ENCODE measurements at regions not wholly inside any gene's neighbourhood (a gene's known extent, or its start where the extent isn't known, plus 50 kb on each side); places are given as distances from the start of the nearest gene placed in this dataset.
"Not testable (repeated sequence)": the region's sequence is repeated elsewhere in the genome, so short reads cannot be mapped to it uniquely, and the experiment has no call there.

DNA sequence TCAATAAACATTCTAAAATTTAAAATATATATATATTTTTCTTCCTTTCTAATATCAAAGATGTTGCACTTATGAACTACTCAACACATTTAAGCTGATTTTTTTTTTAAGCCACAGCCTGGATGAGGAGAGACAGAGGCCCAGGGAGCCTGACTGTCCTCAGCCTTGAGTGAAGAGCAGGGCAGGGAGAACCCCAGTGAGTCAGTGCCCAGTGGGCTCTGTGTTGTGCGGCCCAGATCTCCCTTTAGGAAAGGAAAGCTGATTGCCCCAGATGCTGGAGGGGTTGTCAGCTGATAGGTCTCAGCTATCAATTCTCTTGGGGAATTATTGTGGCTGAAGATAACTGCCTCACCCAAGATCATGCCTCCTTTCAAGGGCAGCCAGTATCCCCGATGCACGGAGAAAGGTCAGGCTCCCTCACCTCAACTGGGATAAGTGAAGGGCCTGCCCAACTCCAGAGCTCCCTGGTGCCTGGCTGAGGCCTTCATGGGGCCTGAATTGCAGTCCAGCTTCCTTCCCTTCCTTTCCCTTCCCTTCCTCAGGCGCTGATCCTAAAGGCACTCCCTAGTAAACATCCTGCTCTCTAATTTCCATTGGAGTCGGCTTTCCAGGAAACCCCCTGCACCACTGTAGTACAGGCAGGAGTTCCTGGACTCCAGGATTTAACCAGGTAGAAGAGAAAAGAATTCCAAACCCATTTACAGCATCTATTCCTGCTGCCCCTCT is 106.9 kb upstream of the ATL2 start:
- DNase-seq: no peak

DNA sequence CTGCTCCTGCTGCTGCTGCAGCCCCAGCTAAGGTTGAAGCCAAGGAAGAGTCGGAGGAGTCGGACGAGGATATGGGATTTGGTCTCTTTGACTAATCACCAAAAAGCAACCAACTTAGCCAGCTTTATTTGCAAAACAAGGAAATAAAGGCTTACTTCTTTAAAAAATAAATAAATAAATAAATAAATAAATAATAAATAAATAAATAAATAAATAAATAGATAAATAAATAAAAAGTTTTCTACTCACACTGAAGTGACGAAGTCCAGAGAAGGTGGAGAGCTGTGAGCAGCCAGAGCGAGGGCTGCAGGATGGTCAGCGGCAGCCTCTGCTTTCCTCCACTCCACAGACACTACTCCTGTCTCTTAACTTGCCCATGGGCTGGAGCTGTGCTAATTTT is 105.6 kb upstream of the ATL2 start:
- DNase-seq: not testable (repeated sequence)

DNA sequence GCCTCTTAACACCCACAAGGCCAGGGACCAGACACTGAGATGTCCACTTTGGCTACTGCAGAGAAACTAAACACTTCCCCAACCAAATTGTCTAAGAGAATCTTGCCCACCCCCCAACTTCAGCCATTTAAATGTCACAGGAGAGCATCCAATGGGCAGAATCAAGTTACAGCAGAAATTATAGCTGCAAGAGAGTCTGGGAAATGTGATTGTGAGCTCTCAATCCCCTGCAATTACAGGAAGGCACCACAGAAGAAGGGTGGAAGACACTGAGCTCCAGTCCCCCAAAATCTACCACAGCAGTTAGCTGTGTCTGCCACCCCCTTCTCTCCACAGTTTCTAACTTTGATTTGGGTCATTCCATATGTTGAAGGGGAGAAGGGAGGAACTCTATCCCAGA is 103.5 kb upstream of the ATL2 start:
- DNase-seq: no peak

DNA sequence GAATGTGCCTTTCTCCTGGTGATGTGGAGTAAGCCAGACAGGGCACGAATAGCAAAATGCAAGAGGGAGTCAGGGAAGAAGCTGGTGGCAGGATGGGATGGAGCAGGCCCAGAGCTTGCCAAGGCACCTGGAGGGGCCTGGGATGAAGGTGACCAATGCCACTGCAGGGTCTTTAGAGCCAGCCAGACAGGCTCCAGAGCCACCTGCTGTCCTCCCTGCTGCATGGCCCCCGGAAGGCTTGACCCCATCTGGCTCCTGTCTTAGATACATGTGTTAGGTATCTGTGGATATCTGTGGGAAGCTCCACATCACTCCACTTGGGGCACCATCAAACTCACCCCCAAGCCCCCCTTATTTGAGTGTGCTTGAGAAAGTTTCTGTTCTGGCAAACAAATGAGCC is 99.9 kb upstream of the ATL2 start:
- DNase-seq: no peak

DNA sequence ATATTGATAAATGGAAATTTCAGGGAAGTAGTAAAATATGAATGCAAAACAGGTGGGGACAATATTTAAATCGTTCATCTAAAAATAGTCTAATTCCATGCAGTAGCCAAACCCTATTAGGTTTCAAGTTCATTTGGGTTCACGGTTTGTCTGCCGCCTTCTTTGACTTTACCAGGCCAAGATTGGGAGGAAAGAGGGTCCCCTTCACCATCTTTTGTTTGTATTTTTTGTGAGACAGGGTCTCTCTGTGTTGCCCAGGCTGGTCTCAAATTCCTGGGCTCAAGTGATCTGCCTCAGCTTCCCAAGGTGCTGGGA is 98.5 kb upstream of the ATL2 start:
- no peak for DNase-seq

DNA sequence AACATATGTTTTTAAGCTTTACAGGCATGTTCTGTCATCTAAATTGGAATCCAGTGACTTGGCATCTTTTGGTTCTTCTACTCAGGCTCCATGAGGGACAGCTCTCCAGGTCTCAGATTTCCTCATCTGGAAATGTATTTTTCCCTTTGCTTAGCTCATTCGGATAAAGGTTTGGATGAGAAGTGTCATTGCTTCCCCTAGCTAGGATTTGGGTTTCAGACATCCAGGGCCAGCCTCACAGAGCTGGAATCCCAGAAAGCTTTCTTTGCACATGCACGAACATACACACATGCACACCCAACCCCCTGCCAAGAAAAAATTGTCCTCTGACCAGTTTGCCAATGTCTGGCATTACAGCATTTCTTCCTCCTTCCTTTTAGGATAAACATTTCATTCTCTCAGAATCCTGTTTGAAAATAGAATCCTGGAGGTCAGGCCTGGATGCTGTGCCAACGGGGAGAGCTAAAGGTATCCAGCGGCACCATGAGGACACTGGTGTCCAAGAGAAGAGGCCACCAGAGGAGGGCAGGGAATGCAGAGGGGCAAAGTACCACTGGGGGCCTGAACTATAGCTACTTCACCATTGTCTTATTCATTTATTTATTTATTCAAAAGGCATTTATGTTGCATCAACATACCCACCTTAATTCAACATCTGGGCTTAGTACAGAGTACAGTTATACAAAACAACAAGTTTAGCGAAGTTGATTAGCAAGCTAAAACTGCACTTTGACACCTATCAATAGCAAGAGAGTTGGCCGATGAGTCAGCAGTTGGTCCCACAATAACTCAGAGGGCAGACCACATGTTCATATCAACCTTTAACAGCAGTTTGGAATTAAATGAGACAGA is 97.9 kb upstream of the ATL2 start:
- no peak for DNase-seq

DNA sequence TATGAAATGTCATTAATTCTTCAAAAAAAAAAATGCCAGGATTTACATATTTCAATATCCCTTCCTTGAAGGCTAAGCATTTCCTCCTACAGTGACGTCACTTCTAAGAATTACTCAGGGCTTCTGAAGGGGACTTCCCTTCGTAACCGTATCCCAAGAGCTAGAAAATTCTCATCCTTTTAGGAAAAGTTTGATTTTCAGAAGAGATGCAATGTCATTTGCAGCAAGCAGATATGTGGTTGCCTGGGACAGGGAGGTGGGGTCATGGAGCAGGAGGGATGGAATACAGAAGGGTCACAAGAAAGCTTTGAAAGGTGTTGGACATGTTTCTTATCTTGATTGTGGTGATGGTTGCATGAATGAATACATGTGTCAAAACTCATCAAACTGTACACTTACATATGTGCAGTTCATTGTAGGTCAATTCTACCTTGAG is 97.0 kb upstream of the ATL2 start:
- no peak for DNase-seq

DNA sequence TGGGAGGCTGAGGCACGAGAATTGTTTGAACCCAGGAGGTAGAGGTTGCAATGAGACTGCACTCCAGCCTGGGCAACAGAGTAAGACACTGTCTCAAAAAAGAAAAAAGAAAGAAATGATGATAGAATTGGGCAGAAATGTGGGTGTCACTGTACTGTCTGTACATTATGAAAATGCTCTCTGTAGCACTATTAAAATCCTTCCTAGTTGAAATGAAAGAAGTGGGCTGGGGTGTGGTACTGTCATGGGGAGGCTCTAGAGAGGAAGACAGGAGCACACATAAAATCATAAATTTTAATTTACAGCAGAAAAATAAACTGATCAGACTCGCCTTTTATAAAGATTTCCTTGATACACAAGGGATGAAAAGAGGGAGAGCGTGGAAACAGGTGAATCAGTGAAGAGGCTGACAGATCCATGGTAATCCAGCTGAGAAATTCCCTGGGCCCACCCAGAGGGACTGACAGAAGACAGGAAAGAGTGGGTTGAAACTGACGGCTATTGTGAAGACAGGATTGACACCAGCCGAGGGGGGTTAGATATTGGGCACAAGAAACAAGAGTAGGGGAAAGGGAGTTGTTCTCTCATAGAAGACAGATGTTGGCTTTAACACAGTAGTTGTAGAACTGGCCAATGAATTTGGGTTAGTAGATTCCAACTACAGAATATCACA is 96.4 kb upstream of the ATL2 start:
- no peak for DNase-seq

DNA sequence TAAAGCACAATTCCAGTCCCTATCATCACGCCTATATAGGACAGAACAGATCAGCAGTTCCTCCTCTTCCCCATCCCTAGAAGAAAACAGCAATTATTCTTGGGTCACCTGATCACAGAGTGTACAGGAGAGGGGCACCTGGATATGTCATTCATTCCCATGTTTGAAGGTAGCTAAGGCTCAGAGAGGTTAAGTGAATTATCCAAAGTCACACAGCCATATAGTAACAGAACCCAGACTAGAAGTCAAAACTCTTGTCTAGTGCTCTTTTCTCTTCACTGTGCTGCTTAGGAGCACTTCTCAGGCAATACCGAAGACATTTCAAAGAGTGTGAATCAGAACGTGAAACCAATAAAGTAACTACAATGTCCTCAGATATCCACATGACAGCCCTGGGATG is 93.0 kb upstream of the ATL2 start:
- no peak for DNase-seq

DNA sequence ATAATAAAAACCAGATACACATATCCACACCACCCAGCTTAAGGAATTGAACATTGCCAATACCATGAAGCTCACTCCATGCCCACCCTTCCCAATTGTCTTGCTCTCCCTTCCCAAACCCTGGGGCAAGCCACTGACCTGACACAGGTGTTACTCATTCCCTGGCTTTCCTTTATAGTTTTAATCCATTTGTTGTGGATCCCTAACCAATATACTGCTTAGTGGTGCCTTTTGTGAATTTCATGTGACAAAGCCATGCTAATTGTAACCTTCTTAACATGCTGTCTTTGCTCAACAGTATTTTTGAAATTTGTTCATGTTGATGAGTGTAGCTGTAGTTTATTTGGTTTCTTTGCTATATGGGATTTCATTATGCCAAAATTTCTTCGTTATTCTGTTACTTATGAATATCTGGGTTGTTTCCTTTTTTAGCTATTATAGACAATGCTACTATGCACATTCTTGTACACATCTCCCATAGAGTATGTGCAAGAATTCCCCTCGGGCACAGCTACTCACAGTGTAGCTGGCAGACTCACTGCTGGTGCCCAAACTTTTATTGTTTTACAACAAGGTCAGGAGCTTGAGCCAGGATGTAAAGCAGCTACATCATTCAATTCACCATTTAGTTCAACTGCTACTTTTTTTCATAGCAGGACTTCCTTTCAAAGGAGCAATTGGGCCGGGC is 90.8 kb upstream of the ATL2 start:
- DNase-seq: no peak

DNA sequence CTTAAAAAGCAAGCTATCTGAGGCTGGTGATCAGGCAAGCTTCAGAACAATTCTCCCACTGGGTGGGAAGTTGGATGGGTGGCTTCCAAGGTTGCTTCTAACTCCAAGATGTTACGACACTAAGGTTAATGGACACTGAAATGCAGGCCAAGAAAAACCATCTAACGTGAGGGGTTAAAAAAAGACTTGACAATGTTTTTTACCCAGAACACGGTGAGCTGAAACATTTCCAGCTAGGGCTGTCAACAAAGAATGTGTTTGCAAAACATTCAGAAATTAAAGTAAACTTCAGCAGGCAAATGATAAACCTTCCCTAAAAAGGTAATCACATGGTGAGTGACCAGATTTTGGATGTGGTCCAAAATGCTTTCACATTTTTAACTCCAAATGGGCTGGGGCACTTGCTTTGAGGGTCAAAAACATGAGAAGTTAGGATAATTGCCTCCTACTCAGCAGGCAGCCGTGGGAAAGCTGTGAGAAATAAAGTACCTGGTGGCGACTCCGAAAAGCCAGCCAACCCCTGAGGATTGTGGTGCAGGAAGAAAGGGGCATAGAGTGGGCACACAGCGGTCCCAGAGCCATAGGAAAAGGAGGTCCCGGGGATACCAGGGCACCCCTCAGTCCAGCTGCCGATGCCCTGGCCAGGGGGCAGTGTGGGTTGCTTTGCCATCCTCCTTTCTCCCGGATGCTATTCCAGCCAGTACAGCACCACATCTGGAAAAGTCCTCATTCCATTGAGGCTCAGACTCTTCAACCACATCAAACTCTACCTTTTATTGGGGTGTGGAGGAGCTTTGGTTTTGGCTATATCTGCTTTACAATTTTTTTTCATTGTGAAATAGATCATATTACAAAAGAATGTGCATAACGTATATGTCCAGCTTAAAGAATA is 90.0 kb upstream of the ATL2 start:
- DNase-seq: no peak

DNA sequence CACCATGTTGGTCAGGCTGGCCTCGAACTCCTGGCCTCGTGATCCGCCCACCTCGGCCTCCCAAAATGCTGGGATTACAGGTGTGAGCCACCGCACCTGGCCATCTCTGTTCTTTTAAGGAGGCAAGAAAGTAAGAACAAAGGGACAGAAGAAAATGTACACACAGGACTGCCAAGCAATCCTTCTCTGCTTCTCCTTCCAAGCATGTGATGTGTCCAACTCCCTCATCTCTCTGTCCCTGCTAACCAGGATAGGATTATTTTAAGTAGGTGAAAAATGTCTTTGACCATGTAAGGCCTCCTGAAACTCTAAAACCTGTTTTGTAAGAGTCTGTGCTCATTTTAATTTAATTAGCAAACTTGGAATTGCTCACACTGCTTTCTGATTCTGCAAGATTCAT is 89.3 kb upstream of the ATL2 start:
- DNase-seq: no peak

DNA sequence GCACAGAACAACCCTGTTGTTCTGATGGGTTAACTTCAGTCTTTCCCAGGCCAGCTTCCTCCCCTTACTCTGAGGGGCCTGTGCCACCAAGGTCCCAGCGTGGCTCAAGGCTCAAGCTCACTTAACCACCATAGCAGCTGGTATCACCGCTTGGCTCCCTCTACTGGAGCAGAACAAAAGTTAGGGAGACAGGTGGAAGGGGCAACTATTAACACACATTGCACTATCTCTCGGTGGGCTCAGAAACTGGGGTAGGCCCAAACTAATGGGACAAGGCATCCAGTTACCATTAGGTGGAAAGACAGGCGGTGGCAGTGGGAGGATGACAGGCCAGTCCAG is 88.7 kb upstream of the ATL2 start:
- DNase-seq: no peak

DNA sequence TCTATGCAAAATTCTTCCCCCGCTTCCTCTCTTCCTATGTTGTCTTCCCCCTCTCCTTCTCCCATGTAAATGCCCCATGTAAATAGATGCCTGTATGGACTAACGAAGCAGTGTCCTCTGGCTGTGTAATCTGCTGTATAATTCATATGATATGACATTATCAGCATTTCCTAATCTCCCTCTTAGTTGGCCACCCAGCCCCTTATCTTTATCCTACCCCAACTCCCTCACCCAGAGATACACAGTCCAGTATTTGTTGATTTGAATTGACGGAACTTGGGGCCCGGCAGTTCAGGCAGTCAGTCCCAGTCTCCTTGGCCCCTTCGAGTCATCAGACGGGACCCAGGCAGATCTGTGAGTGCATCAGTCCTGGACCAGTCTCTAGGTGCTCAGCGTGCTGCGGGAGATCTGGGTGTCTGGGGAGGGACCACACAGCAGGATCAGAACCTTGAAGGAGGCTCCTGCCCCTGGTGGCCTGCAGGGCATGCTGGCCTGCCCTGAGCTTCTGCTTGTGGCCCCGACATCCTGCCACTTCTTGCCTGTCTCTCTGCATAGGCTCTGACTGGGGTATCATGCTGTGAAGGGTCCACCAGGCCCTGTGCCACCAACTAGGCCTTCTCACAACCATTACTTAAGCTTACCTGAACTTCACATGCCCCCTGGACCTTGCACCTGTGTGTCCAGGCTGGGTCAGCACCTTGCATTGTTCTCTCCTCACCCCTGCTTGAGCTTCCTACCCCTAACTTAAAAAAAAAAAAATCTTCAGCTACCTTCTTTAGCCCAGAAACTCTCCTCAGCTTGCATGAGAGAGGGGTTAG is 88.1 kb upstream of the ATL2 start:
- DNase-seq: no peak

DNA sequence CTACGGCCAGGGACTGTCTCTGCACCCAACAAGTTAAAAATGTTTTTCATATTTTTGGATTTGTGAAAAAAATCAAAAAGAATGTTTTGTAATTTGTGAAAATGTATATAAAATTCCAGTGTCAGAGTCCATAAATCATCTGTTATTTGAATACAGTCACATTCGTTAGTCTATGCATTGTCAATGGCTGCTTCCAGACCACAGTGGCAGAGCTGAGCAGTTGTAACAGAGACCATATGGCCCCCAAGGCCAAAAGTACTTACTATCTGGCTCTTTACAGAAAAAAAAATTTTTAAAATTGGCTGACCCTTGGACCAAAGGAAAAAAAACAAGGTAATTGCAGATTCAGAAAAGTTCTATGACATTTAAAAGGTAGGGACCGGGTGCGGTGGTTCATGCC is 86.7 kb upstream of the ATL2 start:
- DNase-seq: no peak

DNA sequence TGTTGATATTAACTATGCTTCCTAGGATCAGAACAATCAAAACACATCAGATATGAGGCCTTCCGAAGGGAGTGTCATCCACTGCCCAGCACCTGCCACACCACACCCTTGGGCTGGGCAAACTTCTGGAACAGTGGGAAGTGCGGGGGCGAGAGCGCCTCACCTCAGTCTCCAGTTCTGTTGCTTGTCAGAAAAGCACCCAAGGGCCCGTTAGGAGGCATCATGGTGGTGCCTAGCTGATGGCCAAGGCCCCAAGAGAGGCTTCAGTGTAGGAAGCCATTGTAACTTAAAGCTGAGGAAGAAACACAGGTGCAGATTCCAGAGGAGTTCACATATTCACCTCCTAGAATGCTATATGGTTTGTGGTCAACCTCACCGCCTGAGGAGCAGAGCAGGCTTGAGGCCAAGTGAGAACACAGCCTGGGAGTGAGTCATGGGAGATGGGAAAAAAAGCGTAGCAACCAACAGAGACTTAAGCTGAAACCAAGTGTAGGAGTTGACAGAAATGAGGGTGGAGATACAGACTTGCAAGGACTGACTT is 85.1 kb upstream of the ATL2 start:
- DNase-seq: peak; percentile 87

DNA sequence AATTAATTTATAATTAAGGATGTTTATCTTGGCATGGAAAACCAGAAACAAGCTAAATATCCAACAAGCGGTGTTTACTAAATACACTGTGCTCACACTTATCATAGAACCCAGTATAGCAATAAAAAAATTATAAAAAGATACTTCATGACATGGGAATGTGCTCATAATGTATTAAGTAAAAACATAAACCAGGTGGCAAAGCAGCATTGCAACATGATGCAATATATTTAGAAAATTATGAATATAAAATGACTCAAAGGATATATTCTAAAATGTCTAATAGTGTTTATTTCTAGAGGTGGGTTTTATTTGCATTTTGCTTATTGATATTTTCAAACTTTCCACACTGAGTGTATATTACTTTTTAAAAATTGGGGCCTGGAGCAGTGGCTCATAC is 84.4 kb upstream of the ATL2 start:
- no peak for DNase-seq

DNA sequence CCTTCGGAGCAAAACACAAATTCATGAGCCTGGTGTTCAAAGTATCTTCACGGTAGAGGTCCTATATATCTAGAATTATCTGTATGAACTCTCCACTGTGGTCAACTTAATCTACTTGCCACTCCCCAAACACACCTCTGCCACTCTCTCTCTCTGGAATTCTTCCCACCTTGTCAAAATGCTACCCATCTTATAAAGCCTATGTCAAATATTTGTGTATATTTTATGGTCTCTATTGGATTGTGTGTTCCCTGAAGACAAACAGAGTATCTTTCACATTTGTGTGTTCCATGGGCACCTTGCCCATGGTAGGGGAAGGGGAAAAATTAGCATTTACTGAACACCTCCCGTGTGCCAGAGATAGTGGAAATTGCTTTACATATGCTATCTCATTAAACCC is 83.2 kb upstream of the ATL2 start:
- no peak for DNase-seq

DNA sequence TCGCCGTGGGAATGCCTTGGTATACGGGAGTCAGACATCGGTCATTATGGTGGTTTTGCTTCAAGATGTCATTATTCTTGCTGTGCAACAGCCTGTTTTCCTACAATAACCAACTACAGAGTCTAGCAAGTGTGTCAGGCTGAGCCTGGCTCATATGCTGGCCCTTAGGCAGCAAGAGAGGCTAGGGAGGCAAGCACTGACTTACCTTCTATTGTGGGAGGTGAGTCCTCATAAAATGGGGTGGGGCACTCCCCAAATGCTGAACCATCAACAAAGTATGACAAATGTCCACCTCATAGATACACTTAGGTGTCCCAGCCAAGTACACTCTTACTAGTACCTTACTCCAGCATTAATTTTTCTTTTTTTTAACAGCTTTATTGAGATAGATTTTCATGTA is 77.0 kb upstream of the ATL2 start:
- DNase-seq: no peak

DNA sequence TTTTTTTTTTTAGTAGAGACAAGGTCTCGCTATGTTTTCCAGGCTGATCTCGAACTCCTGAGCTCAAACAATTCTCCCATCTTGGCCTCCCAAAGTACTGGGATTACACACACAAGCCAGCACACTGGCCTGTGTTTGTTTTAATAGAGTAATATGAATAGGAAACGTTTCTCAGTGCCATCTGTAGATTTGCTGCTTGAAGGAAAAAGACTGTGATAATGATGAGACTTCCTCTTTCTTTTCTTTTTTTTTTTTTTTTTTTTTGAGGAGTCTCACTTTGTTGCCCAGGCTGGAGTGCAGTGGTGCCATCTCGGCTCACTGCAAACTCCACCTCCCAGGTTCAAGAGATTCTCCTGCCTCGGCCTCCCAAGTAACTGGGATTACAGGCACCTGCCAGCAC is 74.7 kb upstream of the ATL2 start:
- DNase-seq: not testable (repeated sequence)

DNA sequence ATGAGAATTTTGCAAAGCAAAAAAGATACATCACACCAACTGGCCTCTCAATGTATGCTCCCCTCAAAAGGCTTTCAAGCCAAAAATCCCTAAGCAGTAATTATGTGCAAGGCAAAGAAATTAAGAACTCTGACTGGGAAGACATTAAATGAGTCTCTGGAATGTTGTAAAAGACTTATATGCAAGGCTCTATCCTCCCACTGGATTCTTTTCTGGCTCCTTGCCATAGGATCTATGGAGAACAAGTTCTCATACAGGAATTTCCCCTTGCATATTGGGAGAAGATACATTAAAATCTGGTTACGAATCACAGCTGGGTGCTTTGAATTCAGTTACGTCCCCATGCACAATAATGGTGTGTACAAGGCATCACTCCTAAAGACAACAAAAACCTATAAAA is 73.4 kb upstream of the ATL2 start:
- no peak for DNase-seq

Data from fibroblast of skin of right biceps (primary cell).